HG02588 (cell line): ENCODE measurements at regions not wholly inside any gene's neighbourhood (a gene's known extent, or its start where the extent isn't known, plus 50 kb on each side); places are given as distances from the start of the nearest gene placed in this dataset.

ENCODE experiments used
- ATAC-seq: cut with Tn5 transposase; IDR thresholded peaks from one replicate; pipeline ENCODE4 v1.9.1; 2021; ENCODE audit warnings: mild to moderate bottlenecking, moderate library complexity; ENCODE audit not compliant: unreplicated experiment

DNA sequence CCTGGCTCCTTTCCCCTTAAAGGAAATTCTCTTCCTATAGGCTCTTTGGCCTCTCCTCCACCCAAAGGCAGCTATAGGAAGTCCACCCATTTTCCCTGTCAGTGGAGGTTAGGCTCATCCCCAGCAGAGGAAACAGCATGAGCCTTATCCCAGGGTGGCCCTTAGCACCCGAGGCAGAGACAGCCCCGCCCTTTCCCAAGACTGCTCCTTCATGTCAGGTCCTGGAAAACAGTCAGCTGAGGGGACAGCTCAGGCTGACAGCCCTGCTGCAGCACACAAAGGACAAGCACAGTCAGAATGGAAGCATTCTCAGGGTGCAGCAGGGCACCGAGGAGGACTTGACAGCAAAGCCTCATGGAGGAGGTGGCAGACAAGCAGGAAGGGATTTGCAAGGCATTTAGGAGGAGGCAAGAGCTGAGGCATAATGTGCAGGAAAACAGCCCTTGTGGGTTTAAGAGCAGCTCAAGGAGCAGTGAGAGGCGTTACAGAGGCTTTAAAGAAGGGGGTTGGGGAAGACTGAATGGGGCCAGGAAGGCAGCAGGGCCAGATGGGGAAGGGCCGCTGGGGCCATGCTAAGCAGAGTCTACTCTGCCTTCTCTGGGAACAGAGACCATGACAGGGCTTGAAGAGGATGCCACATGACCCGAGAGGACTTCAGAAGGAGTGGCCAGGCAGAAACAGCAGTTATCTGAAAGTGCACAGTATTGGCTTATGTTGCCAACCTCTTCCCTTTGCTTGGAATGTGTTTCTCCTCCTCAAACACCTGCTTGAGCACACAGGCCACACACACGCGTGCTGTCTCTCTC is 216.6 kb downstream of the SH3BP4 start:
- ATAC-seq, result no peak

DNA sequence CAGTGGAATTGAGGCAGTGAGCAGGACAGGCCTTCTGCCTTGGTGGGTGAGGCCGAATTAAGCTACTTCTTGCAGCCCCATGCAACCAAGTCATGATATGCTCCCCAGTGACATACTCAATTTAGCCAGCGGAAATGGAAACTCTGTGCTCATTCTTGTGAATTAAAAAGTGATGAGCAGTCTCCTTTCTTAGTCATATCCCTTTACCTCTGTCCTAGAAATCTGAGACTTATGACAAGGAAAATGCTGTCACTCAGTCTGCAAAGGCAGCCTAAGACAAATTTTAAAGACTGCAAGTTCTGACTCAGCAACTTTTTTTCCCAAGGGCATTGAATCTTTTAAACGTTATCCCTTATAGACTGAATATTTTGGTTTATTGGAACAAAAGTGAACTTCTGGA is 218.2 kb downstream of the SH3BP4 start:
- no peak for ATAC-seq

DNA sequence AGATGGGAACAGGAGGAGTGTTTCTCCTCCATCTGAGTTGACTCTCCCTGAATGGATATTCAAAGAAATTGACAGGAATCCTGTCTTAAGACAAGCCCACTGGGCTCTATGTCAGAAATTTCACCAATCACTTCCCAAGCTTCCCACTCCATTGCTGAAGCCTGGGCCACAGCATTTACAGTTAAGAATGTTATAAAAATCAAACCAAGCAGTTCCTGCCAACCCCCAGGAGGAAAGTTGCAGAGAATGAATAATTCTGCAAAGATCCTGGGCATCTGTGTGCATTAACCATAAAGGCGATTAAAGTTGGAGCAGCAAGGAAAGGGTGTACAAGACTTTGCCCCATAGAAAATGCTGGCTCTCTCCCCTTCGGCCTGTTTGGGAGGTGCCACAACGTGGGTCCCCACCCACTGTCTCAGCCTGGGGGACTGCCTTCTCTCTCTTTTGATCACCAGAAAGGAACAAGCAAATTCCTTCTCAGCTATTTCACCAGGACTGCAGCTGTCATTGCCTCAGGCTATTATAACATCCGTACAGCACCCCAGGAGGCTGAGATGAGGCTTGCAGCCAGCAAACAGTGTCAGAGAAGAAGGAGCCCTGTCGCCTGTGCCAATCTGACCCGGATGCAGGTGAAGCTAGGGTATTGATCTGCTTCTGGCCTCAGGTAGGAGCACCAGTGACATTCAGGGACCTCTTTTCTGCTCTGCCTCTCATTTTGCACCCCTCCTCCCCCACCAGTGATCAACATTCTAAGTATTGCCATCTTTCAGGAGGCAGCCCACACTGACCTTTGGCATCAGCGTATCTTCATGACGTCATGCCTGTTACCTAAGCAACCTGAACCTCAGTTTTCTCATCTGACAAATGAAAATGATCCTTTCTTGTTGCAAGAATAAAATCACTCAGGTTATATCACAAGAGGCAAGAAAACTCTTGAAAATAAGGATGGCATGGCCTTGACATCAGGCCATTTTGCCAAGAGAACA is 219.0 kb downstream of the SH3BP4 start:
- ATAC-seq, result no peak

DNA sequence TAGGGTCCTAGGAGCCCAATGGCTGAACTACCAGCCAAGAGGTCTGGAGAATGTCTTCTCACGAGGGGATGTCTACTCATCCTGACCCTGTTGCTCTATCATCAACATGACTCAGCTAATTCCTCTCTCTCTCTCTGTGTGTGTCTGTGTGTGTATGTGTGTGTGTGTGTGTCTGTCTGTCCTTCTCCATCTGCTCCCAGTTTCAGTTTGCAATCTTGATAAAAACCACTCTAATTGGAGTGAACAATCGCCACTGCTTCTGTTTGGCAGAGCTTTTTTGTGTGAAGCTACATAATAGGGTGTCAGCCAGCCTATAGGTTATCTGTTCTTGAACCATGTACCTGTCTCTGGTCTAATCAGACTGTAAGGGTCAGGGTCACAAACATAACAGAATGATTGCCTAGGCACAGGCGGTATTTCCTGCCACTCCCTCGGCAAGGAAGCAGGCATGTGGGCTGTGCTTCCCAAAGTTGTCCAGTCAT is 219.8 kb downstream of the SH3BP4 start:
- no peak for ATAC-seq

DNA sequence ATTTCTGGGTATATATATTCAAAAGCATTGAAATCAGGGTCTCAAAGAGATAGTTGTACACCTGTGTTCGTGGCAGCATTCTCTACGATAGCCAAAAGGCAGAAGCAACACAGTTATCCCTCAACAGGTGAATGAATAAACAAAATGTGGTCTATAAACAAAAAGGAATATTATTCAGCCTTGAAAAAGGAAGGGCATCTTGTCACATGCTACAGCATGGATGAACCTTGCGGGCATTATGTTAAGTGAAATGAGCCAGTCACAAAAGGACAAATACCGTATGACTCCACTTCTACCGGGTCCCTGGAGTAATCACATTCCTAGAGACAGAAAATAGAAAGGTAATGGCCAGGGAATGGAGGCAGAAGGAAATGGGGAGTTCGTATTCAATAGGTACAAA is 228.8 kb downstream of the SH3BP4 start:
- ATAC-seq, result no peak

DNA sequence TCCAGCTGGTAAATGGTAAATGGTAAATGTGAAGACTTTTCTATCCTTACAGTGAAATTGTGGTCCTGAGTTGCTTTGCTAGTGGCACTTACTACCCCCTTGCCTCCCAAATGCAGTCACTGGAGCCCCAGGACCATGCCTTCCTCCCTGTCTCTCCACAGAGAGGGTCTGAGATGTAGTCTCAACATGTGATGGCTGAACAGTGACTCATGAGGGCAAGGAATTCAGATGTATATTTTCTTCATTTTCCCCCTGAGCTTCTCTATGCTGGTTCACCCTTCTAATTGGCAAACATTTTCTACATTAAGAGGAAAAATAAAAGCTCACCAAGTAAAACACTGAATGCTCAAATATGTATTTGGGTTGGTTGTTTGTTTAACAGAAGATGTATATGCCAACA is 232.0 kb downstream of the SH3BP4 start:
- no peak for ATAC-seq

DNA sequence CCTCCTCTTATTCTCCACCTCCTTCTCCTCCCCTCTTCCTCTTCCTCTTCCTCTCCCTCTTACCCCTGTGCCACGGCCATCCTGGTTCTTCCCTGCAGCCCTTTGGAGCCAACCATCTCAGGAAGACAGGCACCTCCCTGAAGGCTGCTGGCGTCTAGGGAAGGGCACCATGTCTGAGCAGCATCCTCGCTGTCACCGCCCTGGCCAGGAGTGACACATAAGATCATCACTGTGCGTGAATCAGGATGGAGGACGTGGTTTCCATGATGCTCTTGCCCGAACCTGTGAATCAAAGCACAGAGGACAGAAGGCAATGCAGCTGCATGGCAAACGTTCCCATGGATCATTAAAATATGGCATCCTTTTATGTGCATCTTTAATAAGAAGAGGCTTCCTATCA is 236.0 kb downstream of the SH3BP4 start:
- no peak for ATAC-seq

DNA sequence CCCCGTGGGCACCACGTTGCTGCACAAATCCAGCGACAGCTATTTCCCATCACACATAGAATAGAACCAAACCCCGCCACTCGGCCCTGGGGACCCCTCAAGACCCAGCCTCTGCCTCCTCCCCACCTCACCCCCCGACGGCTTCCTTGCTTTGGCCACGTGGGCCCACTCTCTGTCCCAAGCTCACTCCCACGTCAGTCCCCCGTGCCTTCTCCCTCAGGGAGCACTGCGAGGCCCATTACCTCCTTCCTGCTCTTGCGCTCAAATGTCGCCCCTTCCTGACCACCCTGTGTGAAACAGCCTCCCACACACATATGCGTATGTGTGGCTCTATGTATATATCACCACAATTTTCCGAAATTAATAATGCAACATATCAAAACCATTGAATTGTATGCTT is 239.7 kb downstream of the SH3BP4 start:
- ATAC-seq, result no peak

DNA sequence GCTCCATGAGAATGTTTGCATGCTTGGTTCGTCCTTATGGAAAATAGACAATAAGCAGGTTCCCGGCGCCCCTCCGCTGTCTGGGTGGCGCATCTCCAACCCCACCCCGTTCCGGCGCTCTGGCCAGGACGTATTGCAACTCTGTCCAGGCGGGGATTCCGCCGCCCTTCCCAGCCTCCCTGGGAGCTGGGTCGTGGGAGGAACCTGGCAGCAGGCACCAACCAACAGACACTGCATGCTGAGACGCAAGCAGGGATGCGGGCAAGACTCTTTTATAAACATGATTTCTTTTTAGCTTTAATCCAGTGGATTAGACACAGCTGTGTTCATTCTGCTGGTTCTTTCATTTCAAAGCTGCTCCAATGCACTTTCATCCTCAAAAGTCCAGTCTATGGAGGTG is 240.2 kb downstream of the SH3BP4 start:
- ATAC-seq, result no peak

DNA sequence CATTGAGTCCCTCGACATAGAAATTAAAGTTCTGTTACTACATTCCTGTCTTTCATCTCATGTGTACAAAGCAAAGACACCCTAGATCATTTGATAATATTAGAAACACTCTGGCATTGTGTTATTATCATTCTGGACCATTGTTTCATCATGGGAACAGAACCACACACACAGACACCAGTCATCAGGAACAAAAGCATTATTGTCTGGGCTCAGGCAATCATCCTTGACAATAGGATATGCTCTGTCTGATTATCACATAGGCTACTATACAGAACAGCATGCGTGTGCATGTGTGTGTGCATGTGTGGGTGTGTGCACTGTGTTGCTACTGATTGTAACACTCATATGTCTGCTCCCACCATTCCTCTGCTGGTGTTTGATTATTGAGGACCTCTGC is 242.5 kb downstream of the SH3BP4 start:
- ATAC-seq, result no peak

DNA sequence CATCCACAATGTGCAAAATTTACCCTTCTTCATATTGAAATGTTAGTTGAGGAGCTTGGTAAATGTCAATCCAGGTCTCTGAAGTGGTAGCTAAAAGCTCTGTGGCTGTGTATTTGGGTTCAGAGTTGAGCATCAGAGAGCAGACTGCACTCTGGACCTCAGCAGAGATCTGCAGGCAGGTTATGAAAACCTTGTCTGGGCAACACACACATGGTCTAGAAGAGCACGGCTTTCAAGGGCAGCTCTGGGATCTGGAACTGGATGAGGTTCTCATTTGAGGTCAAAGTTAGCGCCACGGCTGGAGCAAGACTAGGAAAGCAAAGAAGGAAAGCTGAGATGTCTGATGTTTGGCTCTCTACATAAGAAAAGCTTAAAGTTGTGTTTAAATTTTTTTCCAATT is 243.0 kb downstream of the SH3BP4 start:
- no peak for ATAC-seq

DNA sequence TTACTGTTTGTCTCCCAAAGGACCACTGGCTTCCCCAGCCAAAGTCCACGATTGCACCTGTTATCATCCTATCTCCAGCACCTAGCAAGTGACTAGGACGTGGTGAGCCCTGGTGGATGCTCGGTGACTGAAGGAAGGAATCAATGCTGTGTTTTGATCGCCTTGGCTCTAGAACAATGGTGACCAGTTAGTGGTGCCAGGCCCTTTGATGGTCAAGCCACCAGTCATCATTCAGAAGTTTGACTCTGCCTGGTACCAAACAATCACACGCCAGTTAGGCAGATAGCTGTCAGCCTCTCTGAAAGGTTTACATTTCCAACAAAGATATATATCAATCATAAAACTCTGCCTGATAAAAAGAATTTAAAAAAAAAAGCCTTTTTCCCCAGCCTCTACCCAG is 244.1 kb downstream of the SH3BP4 start:
- ATAC-seq, result no peak

DNA sequence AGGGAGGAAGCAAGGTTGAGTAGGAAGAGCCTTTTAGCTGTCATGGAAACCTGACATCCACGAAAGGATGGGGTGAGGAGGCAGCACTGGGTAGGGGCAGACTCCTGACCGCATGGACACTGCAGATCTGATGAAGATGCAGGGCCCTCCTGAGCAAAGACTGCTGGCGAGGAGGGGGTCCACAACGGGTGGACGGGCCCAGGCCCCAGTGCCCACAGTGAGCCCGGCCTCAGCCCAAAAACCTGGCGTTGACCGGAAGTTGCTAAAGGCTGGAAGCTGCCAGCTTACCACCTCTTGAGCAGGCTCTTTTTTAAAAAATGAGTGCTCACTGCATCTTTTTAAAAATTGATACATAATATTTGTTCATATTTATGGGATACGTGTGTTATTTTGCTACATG is 247.3 kb downstream of the SH3BP4 start:
- no peak for ATAC-seq

DNA sequence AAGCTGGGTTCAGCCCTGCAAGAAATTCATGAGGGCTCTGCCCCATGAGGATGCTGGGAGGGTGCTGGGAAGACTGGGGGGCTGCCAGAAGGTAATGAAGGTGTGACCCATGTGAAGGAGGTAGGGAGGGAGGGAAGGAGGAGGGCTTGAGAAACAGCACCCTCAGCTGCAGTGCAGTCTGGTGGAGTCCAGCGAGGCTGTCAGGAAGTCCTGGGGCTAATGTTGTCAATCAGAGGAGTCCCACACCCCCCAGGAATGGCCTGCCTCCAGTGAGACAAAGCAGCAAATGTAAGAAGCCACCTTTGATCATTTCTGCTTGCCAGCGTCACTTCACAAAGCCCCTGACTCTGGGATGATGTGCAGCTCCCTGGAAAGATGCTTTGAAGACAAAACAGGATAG is 248.4 kb downstream of the SH3BP4 start:
- ATAC-seq, result no peak

DNA sequence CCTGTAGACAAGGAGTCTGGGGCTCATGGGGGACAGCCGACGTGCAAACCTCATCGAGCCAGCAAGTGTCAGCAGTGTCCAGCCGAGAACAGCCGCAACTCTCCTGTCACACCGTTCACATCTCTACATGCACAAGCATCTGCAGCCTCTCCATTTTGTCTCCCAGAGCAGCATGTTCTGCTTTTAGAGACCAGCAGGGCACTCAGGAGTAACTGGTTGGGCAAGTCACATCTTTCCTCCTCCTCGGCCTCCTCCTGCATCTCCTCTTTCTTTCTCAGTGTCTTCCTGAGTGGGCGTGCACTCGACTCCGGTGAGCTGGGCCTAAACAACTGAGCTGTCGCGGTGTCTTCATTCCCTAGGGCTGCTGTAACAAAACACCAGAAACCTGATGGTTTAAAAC is 249.9 kb downstream of the SH3BP4 start:
- no peak for ATAC-seq

DNA sequence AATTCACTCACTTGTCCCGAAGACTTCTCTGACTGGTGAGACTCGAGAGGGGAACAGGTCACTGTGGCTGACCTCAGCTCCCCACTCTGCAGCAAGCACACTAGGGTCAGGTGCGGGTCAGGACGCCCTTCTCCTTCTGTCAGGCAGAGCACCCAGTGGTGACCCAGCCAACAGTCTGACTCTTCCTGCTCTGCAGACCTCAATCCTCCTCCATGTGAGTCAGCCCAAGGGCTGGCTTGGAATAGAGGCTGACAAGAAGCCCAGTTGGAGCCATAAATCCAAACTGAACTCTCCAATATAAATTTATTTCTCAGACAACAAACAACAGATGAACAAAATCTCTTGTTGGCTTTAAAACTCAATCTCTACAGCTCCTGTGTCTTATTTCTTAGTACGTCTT is 253.1 kb downstream of the SH3BP4 start:
- no peak for ATAC-seq

DNA sequence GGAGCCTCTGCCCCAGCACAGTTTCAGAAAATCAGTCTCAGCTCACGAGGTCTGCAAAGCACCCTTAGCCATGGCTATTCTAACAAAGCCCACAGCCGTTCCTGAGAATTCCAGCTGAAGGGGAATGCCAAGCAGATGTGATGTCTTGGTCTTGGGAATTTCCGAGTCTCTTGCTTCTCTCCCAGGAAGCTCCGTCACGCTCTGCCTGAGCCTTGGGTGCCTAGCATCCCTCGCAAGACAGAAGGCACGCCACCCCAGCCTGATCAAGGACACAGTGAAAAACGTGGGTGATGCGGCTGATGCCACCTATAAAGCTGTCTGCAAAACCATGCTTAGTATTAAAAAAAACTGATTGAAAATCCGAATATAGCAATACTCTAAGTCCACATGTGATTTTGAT is 254.6 kb downstream of the SH3BP4 start:
- ATAC-seq, result no peak

DNA sequence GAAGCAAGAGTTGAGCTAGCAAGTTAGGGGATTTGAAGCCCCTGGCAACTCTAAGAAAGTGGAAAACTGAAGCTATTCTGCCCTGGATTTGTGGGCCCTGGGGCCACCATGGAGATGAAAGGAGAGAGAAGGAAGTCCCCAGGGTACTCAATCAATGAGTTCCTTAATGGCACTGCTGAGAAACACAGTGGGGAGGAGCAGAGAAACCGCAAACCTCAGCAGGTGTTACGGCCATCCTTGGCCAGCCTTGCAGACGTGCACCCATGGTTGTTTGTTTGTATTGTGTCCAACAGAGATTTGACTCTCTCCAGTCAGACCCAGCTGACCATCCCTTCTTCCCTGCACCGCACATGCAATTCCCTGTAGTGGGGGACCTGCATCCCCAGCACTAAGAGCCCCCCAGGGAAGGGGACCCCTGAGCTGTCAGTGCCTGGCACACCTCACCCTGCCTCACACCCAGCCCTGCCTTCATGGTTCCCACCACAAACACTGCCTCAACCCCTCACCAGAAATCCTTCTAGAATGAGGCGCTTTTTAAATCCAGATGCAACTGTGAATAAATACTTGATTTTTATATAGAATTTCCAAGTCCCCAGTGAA is 255.3 kb downstream of the SH3BP4 start:
- ATAC-seq, result peak; percentile 94

DNA sequence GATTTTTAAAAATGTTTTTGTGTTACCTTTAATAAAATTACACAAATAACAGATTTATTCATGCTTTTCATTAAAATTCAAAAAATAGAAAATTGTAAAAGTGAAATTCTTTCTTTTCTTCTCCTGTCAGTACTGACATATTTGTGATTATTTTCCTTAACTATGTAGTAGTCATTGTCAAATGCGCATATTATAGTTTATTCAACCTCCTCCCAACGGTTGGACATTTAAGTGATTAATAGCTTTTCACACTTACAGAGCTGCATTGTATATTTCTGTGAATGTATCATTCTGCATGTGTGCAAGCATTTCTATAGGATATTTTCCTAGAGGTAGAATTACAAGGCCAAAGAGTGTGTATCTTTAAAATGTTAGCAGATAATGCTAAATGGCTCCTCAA is 259.2 kb downstream of the SH3BP4 start:
- no peak for ATAC-seq

DNA sequence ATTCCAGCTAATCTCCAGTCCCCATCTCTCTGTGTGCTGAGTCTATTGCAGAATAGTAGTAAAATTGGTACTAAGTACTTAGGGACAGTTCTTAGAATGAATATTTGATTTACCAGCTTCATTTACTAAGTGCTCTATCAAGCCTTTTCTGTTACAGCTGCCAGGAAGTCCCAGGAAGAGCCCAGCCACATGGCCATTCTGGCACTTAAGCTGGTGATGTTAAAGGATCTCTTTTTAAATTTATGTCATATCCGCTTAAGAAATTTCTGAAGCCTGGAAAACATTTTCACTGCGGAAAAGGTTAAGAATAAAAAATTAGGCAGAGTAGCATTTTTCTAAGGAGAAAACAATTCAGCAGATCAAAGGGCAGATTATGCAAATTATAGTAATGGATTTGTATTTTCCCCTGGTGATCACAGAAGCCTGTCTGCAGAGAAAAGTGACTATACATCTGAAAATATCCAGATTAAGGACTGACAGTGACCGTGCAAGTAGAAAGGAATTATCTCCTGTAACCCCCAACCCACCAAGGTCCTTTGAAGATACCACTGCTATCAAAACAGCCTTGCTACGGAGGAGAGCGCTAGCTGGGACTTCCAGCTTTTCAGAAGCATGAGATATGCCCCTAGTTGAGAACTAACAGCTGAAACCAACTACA is 260.8 kb downstream of the SH3BP4 start:
- ATAC-seq, result no peak

DNA sequence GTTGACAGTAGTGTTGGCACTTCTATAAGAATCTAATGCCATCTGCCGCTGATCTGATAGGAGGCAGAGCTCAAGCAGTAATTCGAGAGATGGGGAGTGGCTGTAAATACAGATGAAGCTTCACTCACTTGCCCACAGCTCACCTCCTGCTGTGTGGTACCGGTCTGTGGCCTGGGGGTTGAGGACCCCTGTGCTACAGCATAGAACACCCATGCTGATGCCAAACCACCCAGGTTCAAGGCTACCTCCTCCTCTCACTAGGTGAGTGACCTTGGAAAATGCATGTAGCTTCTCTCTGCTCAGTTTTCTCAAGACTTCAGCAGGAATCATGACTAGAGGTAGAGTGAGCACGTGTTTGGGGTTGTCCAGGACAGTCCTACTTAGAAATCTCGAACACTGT is 263.4 kb downstream of the SH3BP4 start:
- no peak for ATAC-seq
